ENCODE measurements at regions not wholly inside any gene's neighbourhood (a gene's known extent, or its start where the extent isn't known, plus 50 kb on each side); places are given as distances from the start of the nearest gene placed in this dataset.

GRCh38 chr17:27153005-27153404 lies 140.9 kb upstream of the WSB1 start:
- Histone ChIP-seq H2AFZ (ENCODE audit: low read length) (no peak overlapping the region), H3K9me2 (ENCODE audit: insufficient read depth, low read length) (no peaks in the 10 kb centered on the region), H3K27ac (ENCODE audit: low read depth, low read length, poor library complexity, severe bottlenecking) (no peak overlapping the region), H3K4me3 (ENCODE audit: low read depth, low read length, poor library complexity, severe bottlenecking) (no peak overlapping the region), H3K9me3 (ENCODE audit: low read length) (peaks cover 13% of the 10 kb centered on the region; the same call in 1 of the 2 replicates), H4K20me1 (ENCODE audit: insufficient read depth, low read length) (no peaks in the 10 kb centered on the region), H3K4me2 (ENCODE audit: low read length) (no peak overlapping the region), H3K4me1 (ENCODE audit: insufficient read depth, low read length, poor library complexity, severe bottlenecking) (no peaks in the 10 kb centered on the region), H3K36me3 (ENCODE audit: insufficient read depth, low read length) (no peaks in the 10 kb centered on the region), H3K79me2 (ENCODE audit: insufficient read depth, low read depth, low read length) (no peaks in the 10 kb centered on the region)
- BruUV-seq (replicated peaks) = no TSS peak
- ChIA-PET POLR2A (no interaction called here), CTCF (ENCODE audit: unreplicated experiment) (no interaction called here)
- no peak for TF ChIP-seq EZH2phosphoT487 (IDR thresholded peaks at IDR 0.05; ENCODE audit: borderline replicate concordance, low read depth, low read length)
- no peak for TF ChIP-seq CTCF (conservative IDR thresholded peaks at IDR 0.05; ENCODE audit: low read length)
- DNase-seq (ENCODE audit: low spot score) = no peak
- intact Hi-C loops (cut with micrococcal nuclease; ENCODE audit: unreplicated experiment) = no loop called here

GRCh38 chr17:27155866-27156265 lies 138.0 kb upstream of the WSB1 start:
- ChIA-PET CTCF (ENCODE audit: unreplicated experiment) (no interaction called here), POLR2A (no interaction called here)
- Histone ChIP-seq H3K9me3 (ENCODE audit: low read length) (peaks cover 9% of the 10 kb centered on the region; the same call in 1 of the 2 replicates), H3K79me2 (ENCODE audit: insufficient read depth, low read depth, low read length) (no peaks in the 10 kb centered on the region), H3K27ac (ENCODE audit: low read depth, low read length, poor library complexity, severe bottlenecking) (no peak overlapping the region), H3K4me2 (ENCODE audit: low read length) (no peak overlapping the region), H4K20me1 (ENCODE audit: insufficient read depth, low read length) (no peaks in the 10 kb centered on the region), H3K4me3 (ENCODE audit: low read depth, low read length, poor library complexity, severe bottlenecking) (no peak overlapping the region), H3K36me3 (ENCODE audit: insufficient read depth, low read length) (no peaks in the 10 kb centered on the region), H3K9me2 (ENCODE audit: insufficient read depth, low read length) (no peaks in the 10 kb centered on the region), H3K4me1 (ENCODE audit: insufficient read depth, low read length, poor library complexity, severe bottlenecking) (no peaks in the 10 kb centered on the region), H2AFZ (ENCODE audit: low read length) (no peak overlapping the region)
- no peak for DNase-seq (ENCODE audit: low spot score)
- intact Hi-C loops (cut with micrococcal nuclease; ENCODE audit: unreplicated experiment) = no loop called here
- no peak for TF ChIP-seq EZH2phosphoT487 (IDR thresholded peaks at IDR 0.05; ENCODE audit: borderline replicate concordance, low read depth, low read length)
- TF ChIP-seq CTCF (conservative IDR thresholded peaks at IDR 0.05; ENCODE audit: low read length) = no peak
- no TSS peak for BruUV-seq (replicated peaks)

GRCh38 chr17:27157297-27157696 lies 136.6 kb upstream of the WSB1 start:
- TF ChIP-seq CTCF (conservative IDR thresholded peaks at IDR 0.05; ENCODE audit: low read length) (no peak), EZH2phosphoT487 (IDR thresholded peaks at IDR 0.05; ENCODE audit: borderline replicate concordance, low read depth, low read length) (no peak)

More at GRCh38 chr17:27157297-27157696, 136.6 kb upstream of the WSB1 start:
- H3K4me1 ChIP-seq (ENCODE audit: insufficient read depth, low read length, poor library complexity, severe bottlenecking) = no peaks in the 10 kb centered on the region
- H3K36me3 ChIP-seq (ENCODE audit: insufficient read depth, low read length) = no peaks in the 10 kb centered on the region
- H3K4me3 ChIP-seq (ENCODE audit: low read depth, low read length, poor library complexity, severe bottlenecking) = no peak overlapping the region
- ChIA-PET CTCF (ENCODE audit: unreplicated experiment) (no interaction called here), POLR2A (no interaction called here)
- H3K79me2 ChIP-seq (ENCODE audit: insufficient read depth, low read depth, low read length) = no peaks in the 10 kb centered on the region
- no peaks in the 10 kb centered on the region for H4K20me1 ChIP-seq (ENCODE audit: insufficient read depth, low read length)
- BruUV-seq (replicated peaks) = no TSS peak
- H3K9me3 ChIP-seq (ENCODE audit: low read length) = peaks cover 2% of the 10 kb centered on the region; the same call in 1 of the 2 replicates
- no peak overlapping the region for H2AFZ ChIP-seq (ENCODE audit: low read length)
- H3K4me2 ChIP-seq (ENCODE audit: low read length) = no peak overlapping the region
- H3K27ac ChIP-seq (ENCODE audit: low read depth, low read length, poor library complexity, severe bottlenecking) = no peak overlapping the region
- H3K9me2 ChIP-seq (ENCODE audit: insufficient read depth, low read length) = no peaks in the 10 kb centered on the region
- DNase-seq (ENCODE audit: low spot score) = no peak
- intact Hi-C loops (cut with micrococcal nuclease; ENCODE audit: unreplicated experiment) = no loop called here

All from OCI-LY7 (cell line).